ENCODE measurements at regions not wholly inside any gene's neighbourhood (a gene's known extent, or its start where the extent isn't known, plus 50 kb on each side); places are given as distances from the start of the nearest gene placed in this dataset.
"Not testable (repeated sequence)": the region's sequence is repeated elsewhere in the genome, so short reads cannot be mapped to it uniquely, and the experiment has no call there.

- no peak for ATAC-seq
These were observed 210.0 kb downstream of the PLA2G4A start for GRCh38 chr1:187038784-187039183.

DNA sequence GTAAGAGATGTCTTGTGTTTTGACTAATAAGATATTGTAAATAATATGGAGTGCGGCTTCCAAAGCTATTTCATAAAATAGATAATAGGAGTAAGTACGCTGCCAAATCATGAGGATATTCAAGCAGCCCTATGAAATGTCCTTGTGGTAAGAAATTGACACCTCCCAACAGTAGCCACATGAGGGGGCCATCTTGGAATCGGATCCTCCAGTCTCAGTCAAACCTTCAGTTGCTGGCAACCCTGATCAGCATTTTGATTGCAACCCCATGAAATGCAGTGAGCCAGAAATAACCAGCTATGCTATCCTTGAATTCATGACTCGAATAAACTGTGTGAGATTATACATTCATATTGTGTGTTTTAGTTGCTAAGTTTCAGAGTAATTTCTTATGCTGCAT lies 212.4 kb downstream of the PLA2G4A start:
- ATAC-seq: no peak

DNA sequence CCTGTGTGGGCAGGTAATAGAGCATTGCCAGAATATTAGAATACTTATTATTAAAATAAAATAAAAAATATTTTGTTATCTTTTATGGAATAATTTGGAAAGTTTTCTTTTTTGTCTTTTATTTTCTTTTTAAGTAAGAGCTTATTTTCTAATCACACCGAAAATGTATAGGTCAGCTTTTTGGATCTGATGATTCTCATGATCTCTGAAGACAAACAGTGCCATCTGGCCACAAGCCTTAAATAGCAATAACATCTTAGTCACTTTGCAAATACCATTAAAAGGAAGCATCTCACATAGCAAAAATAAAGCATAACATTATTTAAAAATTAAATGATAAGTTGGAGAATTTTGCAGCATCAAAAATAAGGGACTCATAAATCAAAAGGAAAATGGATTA lies 213.8 kb downstream of the PLA2G4A start:
- ATAC-seq: no peak

DNA sequence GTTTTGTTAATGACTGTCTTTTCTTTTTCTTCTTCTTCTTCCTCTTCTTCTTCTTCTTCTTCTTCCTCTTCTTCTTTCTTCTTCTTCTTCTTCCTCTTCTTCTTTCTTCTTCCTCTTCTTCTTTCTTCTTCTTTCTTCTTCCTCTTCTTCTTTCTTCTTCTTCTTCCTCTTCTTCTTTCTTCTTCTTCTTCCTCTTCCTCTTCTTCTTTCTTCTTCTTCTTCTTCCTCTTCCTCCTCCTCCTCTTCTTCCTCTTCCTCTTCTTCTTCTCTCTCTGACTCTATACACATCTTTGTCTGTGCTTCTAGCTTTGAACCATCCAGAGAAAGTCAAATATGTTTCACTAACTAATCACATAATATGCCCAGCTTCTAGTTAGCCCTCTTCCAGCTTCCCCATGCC lies 214.7 kb downstream of the PLA2G4A start:
- not testable (repeated sequence) for ATAC-seq

- no peak for ATAC-seq
These were observed 215.7 kb downstream of the PLA2G4A start for GRCh38 chr1:187044411-187044810.

DNA sequence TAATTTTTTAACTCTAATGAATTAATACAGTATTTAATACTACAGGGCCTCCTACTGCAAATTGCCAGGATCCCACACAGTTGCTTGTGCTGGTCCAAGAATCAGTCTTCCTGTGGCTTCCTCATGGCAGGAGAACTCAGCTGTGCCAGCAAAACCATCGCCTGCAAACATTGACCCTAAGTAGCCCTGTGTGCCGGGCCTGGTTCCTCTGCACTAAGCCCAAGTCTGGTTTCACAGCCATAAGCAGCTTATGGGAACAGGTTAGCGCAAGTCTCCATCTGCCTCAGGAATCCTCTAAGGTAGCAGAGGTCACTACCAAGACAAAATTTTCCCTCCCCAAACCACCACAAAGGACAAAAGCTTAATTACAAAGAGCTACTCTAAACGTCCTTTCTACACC lies 216.6 kb downstream of the PLA2G4A start:
- no peak for ATAC-seq

DNA sequence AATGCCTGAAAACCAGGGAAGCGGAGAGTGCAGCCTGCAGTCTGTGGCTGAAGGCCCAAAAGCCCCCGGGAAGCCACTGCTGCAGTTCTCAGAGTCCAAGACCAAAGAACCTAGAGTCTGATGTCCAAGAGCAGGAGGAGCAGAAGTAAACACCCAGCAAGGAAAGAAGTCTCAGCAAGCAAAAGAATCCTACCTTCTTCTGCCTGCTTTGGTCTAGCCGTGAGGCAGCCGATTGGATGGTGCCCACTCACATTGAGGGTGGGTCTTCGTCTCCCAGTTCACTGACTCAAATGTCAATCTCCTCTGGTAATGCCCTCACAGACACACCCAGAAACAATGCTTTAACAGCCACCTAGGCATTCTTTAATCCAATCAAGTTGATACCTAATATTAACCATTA lies 217.5 kb downstream of the PLA2G4A start:
- no peak for ATAC-seq

DNA sequence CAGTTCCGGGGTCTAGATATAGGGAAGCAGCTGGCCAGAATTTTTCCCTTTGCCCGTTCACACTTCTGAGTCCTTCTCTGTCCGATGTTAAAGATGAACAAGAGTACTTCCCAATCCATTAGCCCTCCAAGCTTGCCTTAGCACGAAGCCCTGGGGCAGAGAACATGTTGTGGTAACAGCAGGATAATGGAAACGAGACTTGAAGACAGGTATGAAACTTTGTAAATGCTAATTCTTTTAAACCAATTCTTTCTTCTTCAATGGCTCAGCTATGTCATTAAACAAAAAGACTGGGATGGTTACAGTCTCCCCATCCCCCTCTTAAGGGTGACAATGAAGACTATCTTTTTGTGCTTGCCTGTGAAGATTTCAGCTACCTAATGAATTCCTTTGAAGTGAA lies 218.5 kb downstream of the PLA2G4A start:
- no peak for ATAC-seq

DNA sequence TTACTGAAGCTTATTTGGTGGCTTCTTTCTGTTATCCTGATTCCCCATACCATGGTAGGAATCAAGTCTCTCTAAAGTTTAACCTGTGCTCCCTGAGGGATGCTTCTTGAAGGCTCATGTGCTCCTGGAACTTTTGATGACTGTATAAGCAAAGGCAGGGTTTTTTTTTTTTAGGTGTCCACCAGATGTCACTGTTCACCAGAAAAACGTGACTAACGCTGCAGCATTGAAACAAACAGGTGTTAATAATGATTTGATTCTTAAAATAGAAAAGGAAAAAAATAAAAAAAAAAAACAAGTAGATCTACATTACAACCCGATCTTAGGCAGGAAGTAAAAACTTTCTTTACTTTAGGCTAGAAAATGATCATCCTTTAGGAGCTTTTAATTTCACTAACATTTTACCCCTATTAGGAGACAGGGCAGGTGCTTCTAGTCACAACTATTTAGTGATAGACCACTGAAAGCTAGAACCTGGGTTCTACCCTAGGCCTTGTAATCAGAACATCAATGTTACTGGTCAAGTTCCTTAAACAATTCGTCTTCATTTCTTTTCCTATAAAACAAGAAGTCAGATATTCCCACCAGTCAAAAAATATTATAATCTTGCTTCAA lies 223.0 kb downstream of the PLA2G4A start:
- peak in 1 of 2 donors; percentile 64 for ATAC-seq

- ATAC-seq: no peak
These were observed 225.1 kb downstream of the PLA2G4A start for GRCh38 chr1:187053876-187054275.

- ATAC-seq: no peak
These were observed 226.4 kb downstream of the PLA2G4A start for GRCh38 chr1:187054862-187055757.

DNA sequence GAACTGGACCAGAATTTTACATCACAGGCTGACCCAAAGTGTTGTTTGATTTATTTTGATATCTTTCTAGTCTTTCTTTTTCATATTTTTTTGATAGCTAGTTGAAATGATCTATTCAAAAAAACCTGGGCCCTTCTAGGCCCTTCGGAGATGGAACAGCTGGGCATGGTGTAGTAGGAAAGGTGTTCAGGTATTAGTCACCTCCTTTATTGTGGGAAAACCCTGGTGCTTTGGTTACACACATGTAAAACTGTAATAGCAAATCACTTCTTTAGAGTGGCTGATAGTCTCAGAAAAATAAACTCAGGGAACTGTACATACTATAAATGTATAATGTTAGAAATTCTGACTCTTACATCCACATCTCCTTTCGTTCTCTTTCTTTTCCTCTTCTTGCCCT lies 234.5 kb downstream of the PLA2G4A start:
- no peak for ATAC-seq

DNA sequence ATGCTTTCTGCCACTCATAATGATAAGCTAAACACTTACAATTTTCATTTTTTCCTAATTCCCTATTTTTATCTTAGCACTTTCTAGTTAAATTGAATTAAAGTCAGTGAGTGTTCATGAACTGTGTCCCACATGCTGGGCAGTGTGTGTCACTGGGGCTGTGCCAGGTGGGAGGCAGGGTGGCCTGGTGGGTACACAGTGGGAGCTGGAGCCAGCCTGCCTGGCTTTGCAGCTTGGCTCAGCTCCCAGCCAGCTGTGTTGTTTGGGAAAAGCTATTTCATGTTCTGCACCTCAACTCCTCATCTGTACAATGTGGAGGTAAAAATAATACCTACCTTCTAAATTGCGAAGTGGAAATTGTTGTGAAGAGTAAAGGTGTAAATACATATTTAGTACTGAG lies 238.4 kb downstream of the PLA2G4A start:
- no peak for ATAC-seq

- ATAC-seq: no peak
These were observed 241.3 kb downstream of the PLA2G4A start for GRCh38 chr1:187070076-187070475.

- ATAC-seq: peak; percentile 57 to 65
These were observed 243.7 kb downstream of the PLA2G4A start for GRCh38 chr1:187072262-187073034.

- ATAC-seq: peak in 1 of 2 donors; percentile 21
These were observed 244.3 kb downstream of the PLA2G4A start for GRCh38 chr1:187073035-187073560.

GRCh38 chr1:187073634-187074245 lies 245.0 kb downstream of the PLA2G4A start:
- not testable (repeated sequence) for ATAC-seq

GRCh38 chr1:187074445-187075048 lies 245.8 kb downstream of the PLA2G4A start:
- ATAC-seq: no peak

DNA sequence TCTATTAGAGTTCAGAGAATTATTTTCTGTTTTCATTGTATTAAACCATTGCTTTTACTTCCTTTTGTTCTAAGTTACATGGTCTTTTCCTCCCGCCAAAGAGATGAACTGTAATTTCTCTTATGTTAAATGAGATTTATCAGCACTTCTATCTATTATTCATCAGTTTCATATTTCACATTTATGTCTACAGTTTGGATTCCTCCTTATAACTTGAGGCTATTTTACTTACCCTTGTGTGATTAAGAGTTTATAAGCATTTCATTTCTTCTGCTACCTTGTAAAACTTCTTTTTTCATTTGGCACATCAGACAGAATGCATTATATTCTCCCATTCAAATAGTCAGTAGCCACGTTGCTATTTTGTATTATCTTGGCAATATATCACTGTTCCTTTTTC lies 248.2 kb downstream of the PLA2G4A start:
- no peak for ATAC-seq

DNA sequence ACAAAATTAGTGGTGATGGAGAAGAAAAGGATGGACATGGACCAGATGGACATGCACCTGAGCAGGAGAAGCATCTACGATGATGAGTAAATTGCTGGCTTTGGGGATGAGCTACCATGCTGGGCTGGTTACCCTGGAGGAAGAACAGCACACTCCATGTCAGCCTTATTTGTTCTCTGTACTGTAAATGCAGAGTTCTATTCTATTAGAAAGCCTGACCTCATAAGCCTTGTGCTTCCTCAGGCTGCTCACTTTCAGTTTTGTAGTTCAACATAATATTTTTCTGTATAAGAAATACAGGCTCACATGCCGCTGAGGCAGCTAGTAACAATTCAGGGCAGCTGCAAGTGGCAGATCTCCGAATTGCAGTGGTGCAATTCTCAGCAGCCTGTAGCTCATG lies 249.6 kb downstream of the PLA2G4A start:
- ATAC-seq: no peak

GRCh38 chr1:187078916-187079315 lies 250.2 kb downstream of the PLA2G4A start:
- no peak for ATAC-seq

GRCh38 chr1:187079330-187079729 lies 250.6 kb downstream of the PLA2G4A start:
- no peak for ATAC-seq
